ENCODE measurements at regions not wholly inside any gene's neighbourhood (a gene's known extent, or its start where the extent isn't known, plus 50 kb on each side); places are given as distances from the start of the nearest gene placed in this dataset.

DNA sequence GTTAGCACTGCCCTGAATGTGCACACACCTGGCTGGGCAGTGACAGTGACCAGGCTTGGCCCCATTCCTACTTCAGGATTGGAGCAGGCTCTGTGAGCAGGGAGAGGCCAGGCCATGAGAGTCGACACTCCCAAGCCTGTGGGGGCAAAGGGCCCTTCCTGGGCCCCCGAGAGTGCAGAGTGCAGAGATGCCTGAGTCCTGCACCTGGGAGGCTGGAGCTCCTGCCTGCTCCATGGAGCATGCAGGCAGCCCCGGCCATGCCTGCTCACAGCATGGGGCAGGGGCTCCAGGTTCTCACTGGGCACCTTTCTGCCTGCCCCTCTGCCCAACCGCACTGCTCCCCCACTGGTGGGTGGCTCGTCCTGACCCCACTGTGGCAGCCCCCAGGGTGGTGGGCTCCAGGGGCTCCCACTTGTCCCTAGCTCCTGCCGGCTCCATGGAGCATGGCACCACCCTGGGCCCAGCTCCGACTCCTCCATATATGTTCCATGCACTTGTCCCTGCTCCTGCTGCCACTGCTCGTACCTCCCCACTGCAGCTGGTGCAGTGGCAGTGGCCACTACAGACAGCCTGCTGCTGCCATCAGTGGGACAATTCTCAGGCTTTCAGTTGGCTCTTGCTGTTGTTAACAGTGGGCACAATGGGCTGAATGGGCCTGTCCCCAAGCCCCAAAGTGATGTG lies 282.0 kb downstream of the RPRM start:
- no peak for DNase-seq (ENCODE audit: low read depth)

DNA sequence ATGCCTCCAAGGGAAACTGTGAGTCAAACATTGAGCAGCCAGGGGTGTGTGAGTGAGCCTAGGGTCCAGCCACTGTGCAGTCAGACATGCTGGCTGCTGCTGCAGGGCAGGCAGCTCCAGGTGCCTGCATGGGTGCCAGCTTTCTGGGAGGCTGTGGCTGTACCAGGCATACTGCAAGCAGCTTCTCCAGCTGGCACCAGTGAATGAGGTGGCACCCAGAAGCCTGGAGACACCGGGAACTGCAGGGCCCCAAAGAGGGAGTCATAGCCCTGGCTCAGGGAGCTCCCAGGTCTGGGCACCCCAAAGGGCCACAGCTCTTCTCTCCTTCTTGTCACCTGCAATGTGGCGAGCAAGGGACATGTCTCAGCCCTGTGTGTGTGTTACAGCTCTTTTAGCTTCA lies 283.2 kb downstream of the RPRM start:
- DNase-seq (ENCODE audit: low read depth), result no peak

DNA sequence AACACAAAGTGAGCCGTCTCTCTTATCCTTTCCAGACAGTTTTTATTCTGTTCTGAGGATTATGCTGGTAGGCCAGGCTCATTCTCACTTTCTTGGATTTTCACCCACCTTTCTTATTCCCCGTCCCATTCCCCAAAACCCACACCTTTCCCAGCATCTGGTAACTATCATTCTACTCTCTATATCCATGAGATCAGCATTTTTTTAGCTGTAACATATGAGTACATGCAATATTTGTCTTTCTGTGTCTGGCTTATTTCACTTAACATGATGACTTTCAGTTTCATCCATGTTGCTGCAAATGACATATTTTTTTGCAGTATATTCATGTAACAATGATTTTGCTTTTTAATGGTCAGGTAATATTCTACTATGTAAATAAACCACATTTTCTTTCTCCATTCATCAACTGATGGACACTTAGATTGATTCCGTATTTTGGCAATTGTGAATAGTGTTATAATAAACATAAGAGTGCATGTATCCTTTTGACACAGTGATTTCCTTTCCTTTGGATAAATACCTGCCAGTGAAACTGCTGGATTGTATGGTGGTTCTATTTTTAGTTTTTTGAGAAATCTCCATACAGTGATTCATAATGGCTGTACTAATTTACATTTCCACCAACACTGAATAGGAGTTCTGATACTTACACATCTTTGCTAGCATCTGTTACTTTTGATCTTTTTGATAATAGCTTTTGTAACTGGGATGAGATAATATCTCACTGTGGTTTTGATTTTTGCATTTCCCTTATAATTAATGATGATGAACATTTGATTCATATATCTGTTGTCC lies 289.3 kb downstream of the RPRM start:
- no peak for DNase-seq (ENCODE audit: low read depth)

DNA sequence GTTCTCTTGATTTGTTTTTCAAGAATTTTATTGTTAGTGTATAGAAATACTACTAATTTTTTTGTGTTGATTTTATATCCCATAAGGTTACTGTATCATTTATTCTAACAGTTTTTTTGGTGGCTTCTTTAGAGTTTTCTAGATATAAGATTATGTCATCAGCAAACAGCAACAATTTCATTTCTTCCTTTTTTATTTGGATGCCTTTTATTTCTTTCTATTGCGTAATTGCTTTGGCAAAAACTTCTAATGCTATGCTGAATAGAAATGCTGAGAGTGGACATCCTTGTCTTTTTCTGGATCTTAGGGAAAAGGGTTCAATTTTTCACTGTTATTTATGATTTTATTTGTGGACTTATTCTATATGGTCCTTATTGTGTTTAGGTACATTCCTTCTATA lies 298.8 kb downstream of the RPRM start:
- DNase-seq (ENCODE audit: low read depth), result no peak

DNA sequence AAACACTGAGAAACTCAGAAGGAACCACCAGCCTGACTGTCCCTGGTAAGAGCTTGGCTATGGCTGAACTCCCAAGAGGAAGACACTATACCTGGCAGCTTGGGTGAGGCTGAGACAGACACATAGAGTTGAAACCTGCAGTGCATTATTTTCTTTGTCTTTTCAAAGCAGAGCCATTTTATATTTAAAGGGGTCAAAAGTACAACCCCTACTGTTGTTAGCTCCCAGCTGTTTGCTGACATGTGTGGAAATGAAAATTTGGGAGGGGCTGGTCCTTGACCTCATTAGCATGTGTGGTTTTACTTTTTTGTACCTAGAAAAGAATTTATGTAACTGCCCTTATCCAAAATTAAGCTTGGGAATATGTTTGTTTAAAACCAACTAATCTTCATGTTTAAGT lies 309.0 kb downstream of the RPRM start:
- DNase-seq (ENCODE audit: low read depth), result no peak

DNA sequence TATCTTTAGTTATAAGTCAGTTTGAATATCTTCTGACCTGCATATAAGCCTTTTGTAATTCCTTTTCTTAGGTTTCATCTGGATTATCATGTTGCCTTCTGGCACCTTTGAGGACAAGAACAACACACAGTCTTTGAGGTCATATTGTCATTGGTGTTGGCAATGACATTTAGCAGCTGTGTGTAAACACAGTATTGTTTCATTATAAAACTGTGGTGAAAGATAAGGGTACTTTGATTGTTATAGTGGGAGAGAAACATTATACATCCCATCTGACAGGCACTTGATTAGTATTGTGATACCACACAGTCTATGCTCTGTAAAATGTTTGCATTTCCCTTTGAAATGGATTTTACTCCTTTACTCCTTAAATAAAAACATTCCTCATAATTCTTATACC lies 313.5 kb downstream of the RPRM start:
- DNase-seq (ENCODE audit: low read depth), result no peak

DNA sequence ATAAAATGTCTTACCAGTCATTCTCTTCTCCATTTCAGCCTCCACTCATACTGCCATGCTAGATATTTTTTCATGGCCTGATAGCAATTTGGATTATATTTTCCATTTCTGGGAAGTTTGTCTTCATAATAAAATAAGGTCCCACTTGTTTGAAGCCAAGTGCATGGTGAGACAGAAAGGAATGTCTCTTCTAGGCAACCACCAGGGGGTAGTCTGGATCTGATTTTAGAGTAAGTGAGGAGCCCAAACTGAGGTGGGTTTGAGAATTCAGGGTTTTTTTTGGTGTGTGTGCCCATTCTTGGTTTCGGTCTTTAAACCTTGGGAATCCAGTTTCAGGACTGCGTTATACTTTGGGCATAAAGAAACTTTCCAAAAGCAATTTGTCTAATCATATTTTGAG lies 315.5 kb downstream of the RPRM start:
- DNase-seq (ENCODE audit: low read depth), result no peak

DNA sequence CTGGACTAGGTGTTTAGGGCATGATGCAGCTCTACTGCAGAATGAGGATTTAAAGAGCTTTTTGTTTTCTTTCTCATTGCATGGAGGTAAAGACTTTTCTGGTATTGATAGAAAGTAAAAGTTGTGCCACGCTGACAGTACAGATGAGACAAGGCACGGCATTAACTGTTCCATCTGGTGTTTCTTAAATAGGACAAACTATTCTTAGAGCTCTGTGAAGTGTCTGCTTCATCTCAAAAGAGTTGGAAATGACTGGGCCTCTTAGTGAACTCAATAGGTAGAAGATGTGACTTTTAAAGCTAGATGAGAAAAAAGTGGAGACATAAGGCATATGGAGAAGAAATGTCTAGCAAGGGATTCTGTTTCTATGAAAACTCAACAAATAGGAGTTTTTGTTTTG lies 321.8 kb downstream of the RPRM start:
- DNase-seq (ENCODE audit: low read depth), result no peak

DNA sequence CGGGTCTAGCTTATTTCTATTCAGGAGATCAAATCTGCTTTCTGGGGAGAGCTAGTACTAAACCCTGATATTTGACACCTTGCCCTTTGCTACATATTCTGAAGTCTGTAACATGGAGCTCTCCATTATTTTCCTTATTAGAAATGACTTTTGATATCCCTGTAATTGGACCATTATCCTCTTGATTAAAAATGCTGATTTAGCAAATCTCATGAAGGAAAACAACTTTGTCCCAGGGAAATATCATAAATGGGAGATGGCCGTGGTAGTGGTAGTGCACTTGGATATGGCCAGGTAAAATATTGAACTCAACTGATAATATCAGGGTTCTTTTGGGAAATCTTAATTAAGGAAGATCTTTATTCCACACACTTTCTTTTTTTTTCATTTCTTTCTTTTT lies 326.5 kb downstream of the RPRM start:
- no peak for DNase-seq (ENCODE audit: low read depth)

DNA sequence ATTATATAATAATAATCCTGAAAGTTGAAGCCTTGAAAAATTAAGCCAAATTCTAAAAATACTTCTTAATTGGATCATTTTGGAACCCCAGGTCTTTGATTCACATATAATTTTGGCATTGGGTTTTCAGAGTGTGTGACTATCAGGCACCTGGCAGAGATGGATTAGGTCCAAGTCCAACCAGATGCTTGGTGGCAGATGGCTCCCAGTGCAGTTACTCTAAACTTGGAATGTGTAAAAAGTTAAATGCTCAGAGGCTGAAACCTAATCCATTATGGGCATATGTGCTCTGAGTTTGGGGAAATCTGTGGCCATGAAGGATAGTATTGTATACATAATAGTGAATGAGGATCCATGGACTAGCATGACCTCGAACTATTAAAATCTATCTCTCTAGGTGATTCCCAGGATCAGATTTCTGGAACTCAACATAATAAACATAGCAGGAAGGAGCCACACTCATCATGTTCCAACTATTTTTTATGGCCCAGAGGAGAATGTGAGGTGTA lies 333.0 kb downstream of the RPRM start:
- DNase-seq (ENCODE audit: low read depth), result no peak

DNA sequence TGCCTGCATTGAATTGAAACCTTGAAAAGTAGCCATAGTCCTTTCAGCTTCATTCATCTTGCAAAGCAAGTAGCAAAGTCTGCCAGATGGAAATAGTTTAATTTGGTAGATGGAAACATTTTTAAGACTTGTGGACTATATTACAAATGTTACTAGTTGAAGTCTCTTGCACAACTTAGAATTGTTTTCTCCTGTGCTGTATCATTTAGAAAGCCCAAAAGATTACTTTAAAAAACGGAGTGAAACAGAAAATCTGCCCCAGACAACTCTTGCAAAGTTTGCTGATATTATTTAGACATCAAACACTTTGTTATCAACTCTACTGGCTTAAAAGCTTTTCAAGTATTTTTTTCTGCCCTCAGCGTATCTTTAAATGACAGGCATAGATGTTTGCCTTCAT lies 335.0 kb downstream of the RPRM start:
- no peak for DNase-seq (ENCODE audit: low read depth)

DNA sequence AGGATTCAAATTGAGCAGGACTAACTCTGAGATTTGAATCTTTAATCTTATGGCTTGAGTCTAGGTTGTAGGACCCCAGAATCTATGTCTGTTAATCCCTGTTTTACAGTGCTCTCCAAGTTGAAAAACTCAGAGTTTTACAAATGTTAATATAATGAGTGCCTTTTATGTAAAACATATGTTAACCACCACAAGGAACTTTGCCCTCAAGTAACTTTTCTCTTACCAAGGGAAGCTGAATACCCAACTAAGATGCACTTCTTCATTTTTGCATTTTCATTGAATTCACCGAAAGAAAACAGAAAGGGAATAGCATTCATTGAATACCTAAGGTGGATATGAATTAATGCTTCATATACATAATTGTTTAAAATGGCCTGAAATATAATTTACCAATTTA lies 338.1 kb downstream of the RPRM start:
- no peak for DNase-seq (ENCODE audit: low read depth)

DNA sequence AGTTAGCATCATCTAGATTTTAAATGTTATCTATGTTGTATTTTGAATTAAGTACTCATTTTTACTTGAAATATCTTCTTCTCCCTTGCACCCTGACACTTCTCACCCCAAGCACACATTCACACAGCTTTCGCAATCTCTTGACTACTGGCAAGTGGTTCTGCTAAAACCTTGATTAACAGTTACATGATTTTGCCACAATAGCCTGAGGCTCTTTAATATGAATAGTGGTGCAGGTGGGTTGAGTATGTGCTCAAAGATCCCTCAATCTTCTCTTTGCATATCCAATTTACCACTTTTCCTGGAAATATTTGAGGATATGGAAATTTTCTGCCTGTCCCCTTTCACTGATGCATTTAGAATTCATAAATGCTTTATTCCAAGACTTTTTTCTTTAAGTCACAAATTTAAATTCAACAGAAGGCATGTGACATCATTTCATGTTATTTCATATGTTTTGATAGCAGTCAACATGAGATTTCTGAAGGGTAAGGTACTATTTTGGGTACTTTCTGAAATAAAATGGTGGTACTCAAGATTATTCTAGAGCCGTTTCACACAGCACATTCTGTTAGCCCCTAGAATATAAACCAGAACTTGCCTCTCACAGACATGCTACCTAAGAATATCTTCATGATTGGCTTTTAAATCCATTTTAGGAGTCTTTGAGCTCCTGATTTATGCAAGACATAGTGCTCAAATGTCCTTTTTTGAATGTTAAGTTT lies 339.7 kb downstream of the RPRM start:
- no peak for DNase-seq (ENCODE audit: low read depth)

DNA sequence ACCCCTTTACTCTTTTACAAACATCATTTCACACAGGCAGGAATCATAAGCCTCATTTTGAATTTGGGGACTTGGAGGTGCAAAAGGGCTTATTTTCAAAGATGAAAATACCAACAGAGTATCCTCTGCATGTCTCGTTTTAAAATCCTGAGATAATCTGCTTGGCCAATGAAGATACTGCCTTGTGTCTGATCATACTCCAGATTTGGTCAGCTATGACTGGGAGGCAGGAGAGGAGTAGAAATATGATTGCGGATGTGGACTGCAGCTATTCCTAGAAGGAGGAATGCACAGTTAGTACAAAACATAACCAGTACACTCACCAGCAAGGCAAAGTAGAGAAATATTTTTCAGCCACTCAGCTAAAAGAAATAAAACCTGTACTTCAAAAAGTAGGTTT lies 342.3 kb downstream of the RPRM start:
- no peak for DNase-seq (ENCODE audit: low read depth)

DNA sequence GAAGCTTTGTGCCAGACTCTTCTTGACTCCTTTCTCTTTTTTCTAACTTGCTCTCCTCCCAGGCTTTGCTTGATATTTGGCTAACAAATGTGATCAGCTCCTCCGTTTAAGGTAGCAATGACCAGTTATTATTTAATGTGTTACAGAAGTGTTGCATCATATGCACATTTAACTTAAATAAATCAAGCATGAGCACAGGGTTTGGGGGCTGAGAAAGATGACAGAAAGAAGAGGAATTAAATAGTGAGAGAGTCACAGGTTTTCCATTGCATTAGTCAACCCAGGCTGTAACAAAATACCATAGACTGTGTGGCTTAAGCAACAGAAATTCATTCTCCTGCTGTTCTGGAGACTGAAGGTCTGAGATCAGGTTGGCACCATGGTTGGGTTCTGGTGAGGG lies 343.8 kb downstream of the RPRM start:
- DNase-seq (ENCODE audit: low read depth), result no peak

DNA sequence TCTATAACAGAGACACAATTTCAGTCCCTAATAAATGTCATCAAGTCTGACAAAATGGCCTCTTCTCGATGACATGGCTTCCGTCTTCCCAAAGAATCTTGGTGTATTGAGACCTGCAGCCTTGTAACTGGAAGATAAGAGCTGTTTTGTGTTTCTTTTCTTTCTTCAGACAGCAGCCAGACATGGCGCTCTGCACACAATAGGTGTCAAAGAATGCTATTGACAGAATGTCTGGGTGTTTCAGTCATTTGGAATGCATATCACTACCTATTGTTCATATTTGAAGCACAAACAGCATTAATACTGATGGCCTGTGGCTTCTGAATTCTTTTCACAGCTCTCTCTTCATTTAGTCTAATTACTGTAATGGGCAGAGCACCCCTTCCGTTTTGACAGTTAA lies 344.8 kb downstream of the RPRM start:
- DNase-seq (ENCODE audit: low read depth), result no peak

DNA sequence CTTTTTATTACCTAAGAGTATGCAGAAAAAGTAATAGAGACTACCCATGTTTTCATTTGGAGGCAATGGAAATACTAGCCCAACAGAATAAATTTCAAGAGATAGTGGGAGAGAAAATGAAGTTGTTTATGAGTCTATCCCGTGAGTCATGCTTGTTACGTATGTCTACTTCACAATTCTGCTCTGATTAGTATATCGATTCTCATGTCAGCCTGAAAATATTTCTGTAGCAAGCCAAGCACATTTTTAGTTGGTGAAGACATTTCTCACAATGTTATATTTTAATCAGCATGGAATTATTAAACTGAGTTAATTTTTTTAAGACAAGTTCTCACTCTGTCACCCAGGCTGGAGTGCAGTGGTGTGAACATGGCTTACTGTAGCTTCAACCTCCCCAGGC lies 346.1 kb downstream of the RPRM start:
- DNase-seq (ENCODE audit: low read depth), result no peak

DNA sequence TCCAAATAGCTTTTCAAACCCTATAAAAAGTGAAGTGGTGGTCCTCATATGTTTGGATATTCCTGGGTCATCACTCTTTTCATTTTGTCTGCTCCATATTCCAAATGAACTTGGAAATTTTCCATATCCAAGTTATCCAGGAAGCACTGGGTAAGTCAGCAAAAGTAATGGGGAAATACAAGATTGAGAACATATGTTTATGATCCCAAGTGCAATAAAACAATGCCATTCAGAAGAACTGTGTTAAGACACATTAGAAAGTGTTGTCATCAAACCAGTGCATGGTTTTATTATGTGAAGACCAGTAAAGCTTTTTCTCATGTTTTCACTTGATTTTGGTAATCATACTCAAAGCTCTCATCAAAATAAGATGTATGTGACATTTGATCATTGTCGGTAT lies 363.4 kb downstream of the RPRM start:
- no peak for DNase-seq (ENCODE audit: low read depth)

DNA sequence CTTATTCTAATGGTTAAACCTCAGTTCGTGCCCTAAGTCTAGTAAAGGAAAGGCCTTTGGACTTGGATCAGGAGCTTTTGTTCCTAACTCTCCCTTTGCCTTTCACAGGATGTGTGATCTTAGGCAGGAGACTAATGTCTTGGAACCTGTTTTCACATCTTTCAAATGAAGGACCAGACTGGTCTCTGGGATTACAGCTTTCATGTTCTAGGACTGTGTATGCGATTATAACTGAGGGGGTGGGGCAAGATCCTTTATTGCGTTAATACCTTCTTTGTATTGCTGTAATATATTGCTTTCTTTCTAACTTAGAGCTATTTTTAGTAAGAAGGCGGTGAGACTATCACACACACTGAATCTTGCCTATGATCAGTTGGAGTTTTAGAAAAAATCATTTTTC lies 368.1 kb downstream of the RPRM start:
- DNase-seq (ENCODE audit: low read depth), result no peak

DNA sequence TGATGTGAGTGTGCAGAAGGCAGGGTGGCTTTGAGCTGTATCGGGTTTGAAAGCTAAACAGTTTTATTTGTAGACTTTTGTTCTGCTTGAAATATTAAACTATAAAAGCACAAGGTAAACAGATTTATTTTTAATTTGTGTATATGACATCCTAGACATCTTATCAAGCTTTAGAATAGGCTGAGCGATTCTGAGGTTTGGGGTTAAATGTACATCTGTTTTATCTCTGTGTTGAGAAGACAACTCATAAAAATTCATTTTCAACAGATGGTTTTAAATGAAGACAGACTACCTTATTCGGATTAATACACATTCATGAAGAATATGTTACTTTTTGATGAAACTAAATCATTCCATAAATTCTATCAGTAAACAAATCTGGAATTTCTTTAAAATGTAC lies 368.8 kb downstream of the RPRM start:
- DNase-seq (ENCODE audit: low read depth), result no peak

DNA sequence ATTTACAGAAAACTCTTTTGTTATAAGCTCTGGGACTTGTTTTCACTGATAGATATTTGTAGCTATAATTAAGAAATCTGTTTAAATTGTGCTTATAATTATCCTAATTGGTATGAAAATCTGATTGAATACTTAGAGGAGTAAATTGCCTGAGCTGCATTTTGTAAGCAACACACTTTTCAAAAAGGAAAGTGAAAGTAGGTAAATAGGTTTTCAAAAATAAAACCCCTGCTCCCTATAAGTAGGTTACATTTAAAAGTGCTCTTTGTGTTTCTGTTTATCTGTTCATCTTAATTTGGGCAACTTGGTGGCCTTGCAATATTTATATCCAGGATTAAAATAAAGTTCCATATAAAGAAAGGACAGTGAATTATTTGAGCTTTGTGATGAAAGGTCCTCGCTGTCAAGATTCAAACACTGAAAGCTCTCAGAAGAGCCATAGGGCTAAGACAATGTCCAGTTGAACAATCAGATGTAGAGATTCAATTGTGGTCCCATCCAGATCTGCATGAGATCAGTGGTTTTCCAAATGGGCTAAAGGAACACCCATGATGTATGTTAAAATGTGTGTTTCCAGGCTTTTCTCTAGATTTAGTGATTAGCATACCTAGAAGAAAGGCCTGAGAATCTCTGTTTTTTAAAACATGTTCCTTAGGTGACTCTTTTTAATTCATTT lies 371.6 kb downstream of the RPRM start:
- DNase-seq (ENCODE audit: low read depth), result no peak

DNA sequence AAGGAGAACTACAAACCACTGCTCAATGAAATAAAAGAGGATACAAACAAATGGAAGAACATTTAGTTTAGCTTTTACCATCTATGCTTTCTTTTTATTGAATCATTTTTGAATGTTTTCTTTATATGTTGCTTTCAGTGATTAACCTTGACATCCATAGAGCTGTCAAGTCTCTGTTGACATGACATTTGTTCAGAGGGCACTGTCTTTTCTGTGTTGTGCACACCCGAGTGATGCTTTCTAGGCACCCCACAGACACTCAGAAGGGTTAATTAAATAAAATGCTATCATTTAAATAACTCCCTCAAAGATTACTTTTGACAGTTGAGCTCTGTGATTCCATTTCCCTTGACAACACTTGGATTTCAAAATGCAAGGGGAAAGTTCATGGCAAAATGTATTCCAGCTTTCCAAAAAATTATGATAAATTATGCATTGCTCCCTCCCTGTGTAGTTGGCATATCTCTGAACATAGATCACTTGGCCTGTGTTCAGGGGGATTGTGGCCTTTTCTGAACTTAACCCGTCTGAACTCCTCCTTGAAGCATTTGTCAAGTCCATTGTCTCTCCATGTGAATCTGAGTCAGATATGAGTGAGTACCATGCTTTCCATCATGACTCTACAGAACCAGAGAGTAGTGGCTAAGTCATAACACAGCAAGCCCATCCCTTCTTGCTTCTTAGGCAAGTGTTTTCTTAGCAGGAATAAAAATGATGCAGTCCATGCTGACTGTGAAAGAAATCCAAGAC lies 372.6 kb downstream of the RPRM start:
- no peak for DNase-seq (ENCODE audit: low read depth)

All from Daoy (cell line).